ENCODE measurements at regions not wholly inside any gene's neighbourhood (a gene's known extent, or its start where the extent isn't known, plus 50 kb on each side); places are given as distances from the start of the nearest gene placed in this dataset.

DNA sequence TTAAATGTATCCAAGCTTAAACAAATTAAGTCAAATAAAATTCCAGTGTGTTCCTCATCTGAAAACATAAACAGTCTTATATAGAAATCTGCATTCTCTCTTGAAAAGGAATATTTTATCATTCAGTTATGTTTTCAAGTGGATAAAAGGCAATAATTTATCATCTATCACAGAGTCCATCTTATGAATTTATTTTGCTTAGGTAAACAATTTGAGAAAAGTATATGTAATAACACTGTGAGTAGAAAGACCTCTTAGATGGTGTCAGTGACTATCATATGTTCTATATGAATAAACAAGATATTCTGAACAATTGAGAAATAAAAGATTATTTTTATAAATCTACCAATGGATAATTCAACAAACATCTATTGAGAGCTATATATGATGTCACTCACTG is 397.6 kb upstream of the GJE1 start:
- TF ChIP-seq ZNF274 (IDR thresholded peaks at IDR 0.05; ENCODE audit: low read depth, low read length), result no peak
- no peak for TF ChIP-seq YY1 (IDR thresholded peaks at IDR 0.05; ENCODE audit: insufficient read depth, insufficient read length)
- no peak for TF ChIP-seq SUZ12 (IDR thresholded peaks at IDR 0.05; ENCODE audit: extremely low read depth, insufficient read depth, insufficient read length)
